WI38 (cell line): ENCODE measurements at regions not wholly inside any gene's neighbourhood (a gene's known extent, or its start where the extent isn't known, plus 50 kb on each side); places are given as distances from the start of the nearest gene placed in this dataset.
"Not testable (repeated sequence)": the region's sequence is repeated elsewhere in the genome, so short reads cannot be mapped to it uniquely, and the experiment has no call there.

Experiments used
- H3K4me3 ChIP-seq: 2 replicates; pipeline ENCODE4 v1.5.1; 2011; ENCODE audit warnings: low read depth, mild to moderate bottlenecking, control low read depth, low read length
- TF ChIP-seq, protein P1 (sequence below): IDR thresholded peaks from 2 replicates; pipeline ENCODE4 v1.5.1; 2012; ENCODE audit warnings: low read depth, mild to moderate bottlenecking, control low read depth, low read length

DNA sequence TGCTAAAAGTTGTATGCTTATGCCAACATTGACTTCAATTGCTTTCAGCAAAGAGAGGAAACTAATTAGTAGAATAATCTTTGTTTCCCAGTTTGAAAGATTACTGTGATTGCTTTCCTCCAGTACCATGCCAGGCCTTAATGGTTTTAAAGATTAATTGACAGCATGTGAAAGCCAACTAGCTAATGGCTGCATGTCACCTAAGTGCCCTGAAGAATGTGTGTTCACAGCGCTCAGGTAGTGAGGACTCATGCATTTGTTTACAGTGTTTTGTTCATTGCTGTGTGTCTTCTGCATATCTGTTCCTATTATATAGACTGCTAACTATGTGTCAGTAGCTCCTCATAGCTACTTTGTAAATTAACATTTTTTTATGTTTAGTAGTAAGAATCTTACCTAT lies 335.6 kb downstream of the LRRIQ3 start:
- no peak overlapping the region for H3K4me3 ChIP-seq
- TF ChIP-seq, protein P1, sequence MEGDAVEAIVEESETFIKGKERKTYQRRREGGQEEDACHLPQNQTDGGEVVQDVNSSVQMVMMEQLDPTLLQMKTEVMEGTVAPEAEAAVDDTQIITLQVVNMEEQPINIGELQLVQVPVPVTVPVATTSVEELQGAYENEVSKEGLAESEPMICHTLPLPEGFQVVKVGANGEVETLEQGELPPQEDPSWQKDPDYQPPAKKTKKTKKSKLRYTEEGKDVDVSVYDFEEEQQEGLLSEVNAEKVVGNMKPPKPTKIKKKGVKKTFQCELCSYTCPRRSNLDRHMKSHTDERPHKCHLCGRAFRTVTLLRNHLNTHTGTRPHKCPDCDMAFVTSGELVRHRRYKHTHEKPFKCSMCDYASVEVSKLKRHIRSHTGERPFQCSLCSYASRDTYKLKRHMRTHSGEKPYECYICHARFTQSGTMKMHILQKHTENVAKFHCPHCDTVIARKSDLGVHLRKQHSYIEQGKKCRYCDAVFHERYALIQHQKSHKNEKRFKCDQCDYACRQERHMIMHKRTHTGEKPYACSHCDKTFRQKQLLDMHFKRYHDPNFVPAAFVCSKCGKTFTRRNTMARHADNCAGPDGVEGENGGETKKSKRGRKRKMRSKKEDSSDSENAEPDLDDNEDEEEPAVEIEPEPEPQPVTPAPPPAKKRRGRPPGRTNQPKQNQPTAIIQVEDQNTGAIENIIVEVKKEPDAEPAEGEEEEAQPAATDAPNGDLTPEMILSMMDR, result no peak

DNA sequence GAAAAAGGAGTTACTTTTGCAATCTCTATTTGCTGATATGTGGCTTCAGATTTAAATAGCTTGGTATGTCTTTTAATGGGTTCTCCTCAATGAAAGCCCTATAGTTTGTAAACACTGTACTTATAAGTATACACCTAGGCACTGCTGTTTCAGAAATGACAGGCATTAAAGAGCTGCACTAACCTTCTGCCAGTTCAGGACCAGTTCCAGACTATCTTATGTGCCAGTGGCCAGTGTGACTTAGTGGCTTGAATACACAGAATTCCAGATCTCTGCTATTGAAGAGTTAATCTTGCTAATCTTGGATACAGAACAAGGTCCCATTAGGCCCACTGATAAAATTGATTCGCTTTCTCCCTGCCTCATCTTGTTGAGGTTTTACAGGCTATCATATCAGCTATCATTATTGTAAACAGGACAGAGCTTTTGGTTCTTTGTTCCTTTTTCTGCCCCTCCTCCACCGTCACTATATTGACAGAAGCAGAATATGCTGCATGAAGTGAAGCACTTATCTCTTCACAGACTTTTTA lies 337.5 kb downstream of the LRRIQ3 start:
- no peak overlapping the region for H3K4me3 ChIP-seq
- TF ChIP-seq, protein P1, result no peak

DNA sequence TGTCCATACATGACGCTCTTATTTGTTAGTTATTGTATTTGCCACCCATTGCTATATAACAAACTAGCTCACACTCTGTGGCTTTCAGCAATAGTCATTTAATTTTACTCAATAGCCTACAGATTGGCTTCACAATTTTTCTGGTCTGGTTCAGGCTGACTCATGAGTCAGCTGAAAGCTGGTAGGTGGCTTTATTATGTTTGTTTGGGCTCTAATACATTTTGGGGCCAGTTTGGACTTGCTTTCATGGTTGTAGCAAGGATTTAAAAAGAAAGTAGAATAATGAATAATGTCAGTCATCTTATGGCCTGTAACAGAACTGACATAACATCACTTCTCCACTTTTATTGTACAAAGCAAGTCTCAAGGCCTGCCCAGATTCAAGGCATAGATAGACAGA lies 338.7 kb downstream of the LRRIQ3 start:
- TF ChIP-seq, protein P1, result no peak
- no peak overlapping the region for H3K4me3 ChIP-seq

DNA sequence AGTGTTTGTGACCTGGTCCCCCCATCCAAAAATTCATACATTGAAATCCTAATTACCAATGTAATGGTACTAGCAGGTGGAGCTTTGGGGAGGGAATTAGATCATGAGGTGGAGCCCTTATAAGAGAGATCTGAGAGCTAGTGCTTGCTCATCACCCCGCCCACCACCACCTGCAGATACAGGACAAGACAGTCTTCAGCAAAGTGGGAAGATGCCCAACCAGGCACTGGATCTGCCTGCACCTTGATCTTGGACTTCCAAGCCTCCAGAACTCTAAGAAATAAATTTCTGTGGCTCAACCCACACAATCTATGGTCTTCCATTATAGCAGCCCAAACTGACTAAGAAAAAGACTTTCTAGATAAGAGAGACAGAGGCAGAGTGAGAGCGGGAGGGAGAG lies 343.4 kb downstream of the LRRIQ3 start:
- TF ChIP-seq, protein P1, result no peak
- no peak overlapping the region for H3K4me3 ChIP-seq

DNA sequence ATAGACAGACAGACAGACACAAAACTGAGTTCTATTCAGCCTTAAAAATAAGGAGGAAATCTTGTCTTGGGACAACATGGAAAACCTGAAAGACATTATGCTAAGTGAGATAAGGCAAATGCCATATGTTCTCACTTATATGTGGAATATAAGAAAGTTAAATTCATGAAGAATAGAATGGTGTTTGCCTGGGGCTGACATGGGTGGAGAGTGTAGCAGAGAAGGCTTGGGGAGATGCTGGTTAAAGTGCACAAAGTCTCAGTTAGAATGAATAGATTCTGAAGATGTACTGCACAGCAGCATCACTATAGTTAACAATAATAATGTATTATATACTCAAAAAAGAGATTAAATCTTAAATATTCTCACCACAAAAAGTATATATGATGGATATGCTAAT lies 355.5 kb downstream of the LRRIQ3 start:
- TF ChIP-seq, protein P1, result no peak
- no peak overlapping the region for H3K4me3 ChIP-seq

DNA sequence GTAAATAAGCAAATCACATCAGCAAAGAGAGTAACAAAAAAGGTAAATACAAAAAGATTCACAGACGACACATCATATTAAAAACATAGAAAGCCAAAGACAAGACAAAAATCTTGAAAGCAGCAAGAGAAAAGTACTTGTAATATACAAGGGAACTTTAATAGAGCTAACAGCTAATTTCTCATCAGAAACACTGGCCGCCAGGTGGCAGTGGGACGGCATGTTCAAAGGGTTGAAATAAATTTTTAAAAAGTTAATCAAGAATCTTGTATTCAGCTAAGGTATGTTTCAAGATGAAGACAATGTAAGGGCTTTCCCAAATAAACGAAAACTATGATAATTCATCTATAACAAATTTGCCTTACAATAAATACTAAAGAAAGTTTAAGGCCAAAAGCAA lies 358.1 kb downstream of the LRRIQ3 start:
- H3K4me3 ChIP-seq, result no peak overlapping the region

DNA sequence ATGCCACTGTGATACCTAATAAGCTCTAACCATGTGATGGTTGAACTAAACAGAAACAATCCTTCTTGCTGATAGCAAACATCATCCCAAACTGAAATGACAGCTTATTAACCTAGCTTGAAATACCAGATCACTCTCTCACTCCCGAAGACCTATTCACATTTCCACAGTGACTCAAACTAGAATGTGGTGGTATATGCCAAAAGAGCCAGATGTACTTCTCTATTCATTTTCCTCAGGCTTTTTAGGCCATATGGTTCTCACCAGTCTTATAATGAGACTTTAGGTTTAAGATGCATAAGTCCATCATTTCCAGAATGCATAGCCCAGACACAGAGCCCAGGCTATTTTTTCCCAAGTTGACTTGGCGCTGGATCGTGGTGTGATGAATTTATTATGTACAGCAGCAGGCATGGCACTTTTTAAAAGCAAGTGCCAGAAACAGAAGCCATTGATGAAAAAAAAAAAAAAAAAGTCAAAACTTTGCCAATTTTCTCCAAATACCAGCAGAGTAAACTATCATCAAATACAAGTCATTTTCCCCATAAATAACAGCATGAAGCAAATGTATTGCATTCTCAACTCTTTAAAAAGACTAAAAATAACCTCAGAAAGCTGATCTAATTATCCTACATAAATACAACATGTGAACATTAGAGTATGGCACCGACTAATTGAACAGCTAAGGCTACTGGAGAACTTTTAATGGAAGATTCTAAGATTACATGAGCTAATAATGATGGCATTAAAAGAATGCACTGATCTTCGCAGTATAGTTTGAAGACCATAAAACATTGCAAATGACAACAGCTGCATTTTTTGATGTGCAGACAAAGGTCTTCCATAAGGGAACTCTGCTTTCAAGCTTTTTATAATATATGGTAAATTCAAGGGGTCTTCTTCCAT lies 365.4 kb downstream of the LRRIQ3 start:
- TF ChIP-seq, protein P1, result no peak
- no peak overlapping the region for H3K4me3 ChIP-seq

More for the DNA sequence above, 358.1 kb downstream of the LRRIQ3 start:
- TF ChIP-seq, protein P1, result no peak

DNA sequence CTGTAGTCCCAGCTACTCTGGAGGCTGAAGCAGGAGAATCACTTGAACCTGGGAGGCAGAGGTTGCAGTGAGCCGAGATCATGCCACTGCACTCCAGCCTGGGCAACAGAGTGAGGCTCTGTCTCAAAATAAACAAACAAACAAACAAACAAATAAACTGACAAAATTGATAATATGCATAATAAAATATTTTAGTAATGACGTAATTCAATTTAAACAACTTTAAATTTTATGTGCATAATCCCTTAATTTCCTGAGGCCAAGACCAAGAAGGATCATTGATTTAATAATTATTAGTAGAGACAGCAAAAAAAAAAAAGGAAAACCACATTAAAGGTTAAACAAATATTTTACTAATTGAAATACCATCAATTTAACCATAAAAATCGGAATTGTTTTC lies 370.7 kb downstream of the LRRIQ3 start:
- H3K4me3 ChIP-seq, result not testable (repeated sequence)
